ENCODE measurements at regions not wholly inside any gene's neighbourhood (a gene's known extent, or its start where the extent isn't known, plus 50 kb on each side); places are given as distances from the start of the nearest gene placed in this dataset.

GRCh38 chr7:130930681-130931080, 196.7 kb upstream of the KLF14 start:
- CTCF ChIA-PET, result interaction anchor here (0.6 to 1.0 kb wide), 2 partner anchors 34 to 49 kb away, joined by 3 to 4 read pairs; no protein-coding TSS in a partner anchor
- Mint-ChIP-seq H3K4me1 (ENCODE audit: low read depth, unreplicated experiment) (peaks cover 7% of the 10 kb centered on the region), H3K36me3 (ENCODE audit: insufficient read depth, unreplicated experiment) (peaks cover 5% of the 10 kb centered on the region), H3K27me3 (ENCODE audit: insufficient read depth, unreplicated experiment) (no peaks in the 10 kb centered on the region), H3K27ac (ENCODE audit: unreplicated experiment) (no peak overlapping the region), H3K4me3 (ENCODE audit: unreplicated experiment) (no peak overlapping the region), H3K9me3 (ENCODE audit: unreplicated experiment) (no peaks in the 10 kb centered on the region)
- no peak for DNase-seq
- intact Hi-C loops (cut with micrococcal nuclease; ENCODE audit: unreplicated experiment), result no loop called here
- Histone ChIP-seq H3K4me1 (peaks cover 4% of the 10 kb centered on the region; the same call in 1 of the 2 replicates), H3K9me3 (no peaks in the 10 kb centered on the region), H3K27me3 (replicated peaks; ENCODE audit: control insufficient read depth, insufficient read depth, low read length) (no peaks in the 10 kb centered on the region), H3K36me3 (ENCODE audit: control insufficient read depth, insufficient read depth, low read length) (no peaks in the 10 kb centered on the region), H3K4me3 (ENCODE audit: low read depth, low read length) (no peak overlapping the region)
- no peak for TF ChIP-seq CTCF (IDR thresholded peaks at IDR 0.05; ENCODE audit: insufficient read depth in 1 of 2, low read depth in 1 of 2, low read length in 1 of 2, severe bottlenecking in 1 of 2, unreplicated experiment in 1 of 2)
- POLR2A ChIA-PET, result interaction anchor here (0.7 kb wide), 1 partner anchor 29 kb away, joined by 5 read pairs; no protein-coding TSS in a partner anchor
- BruUV-seq (replicated peaks), result no TSS peak

GRCh38 chr7:130931423-130931822, 197.4 kb upstream of the KLF14 start:
- Mint-ChIP-seq H3K27ac (ENCODE audit: unreplicated experiment) (no peak overlapping the region), H3K4me1 (ENCODE audit: low read depth, unreplicated experiment) (peaks cover 7% of the 10 kb centered on the region), H3K36me3 (ENCODE audit: insufficient read depth, unreplicated experiment) (peaks cover 6% of the 10 kb centered on the region), H3K9me3 (ENCODE audit: unreplicated experiment) (no peaks in the 10 kb centered on the region), H3K4me3 (ENCODE audit: unreplicated experiment) (no peak overlapping the region), H3K27me3 (ENCODE audit: insufficient read depth, unreplicated experiment) (no peaks in the 10 kb centered on the region)
- Histone ChIP-seq H3K27me3 (replicated peaks; ENCODE audit: control insufficient read depth, insufficient read depth, low read length) (no peaks in the 10 kb centered on the region), H3K9me3 (no peaks in the 10 kb centered on the region), H3K36me3 (ENCODE audit: control insufficient read depth, insufficient read depth, low read length) (no peaks in the 10 kb centered on the region), H3K4me1 (no peaks in the 10 kb centered on the region), H3K4me3 (ENCODE audit: low read depth, low read length) (no peak overlapping the region)
- no peak for DNase-seq
- BruUV-seq (replicated peaks), result no TSS peak
- ChIA-PET POLR2A (no interaction called here), CTCF (interaction anchor here (0.6 kb wide), 1 partner anchor 22 kb away, joined by 5 read pairs; no protein-coding TSS in a partner anchor)
- intact Hi-C loops (cut with micrococcal nuclease; ENCODE audit: unreplicated experiment), result no loop called here
- no peak for TF ChIP-seq CTCF (IDR thresholded peaks at IDR 0.05; ENCODE audit: insufficient read depth in 1 of 2, low read depth in 1 of 2, low read length in 1 of 2, severe bottlenecking in 1 of 2, unreplicated experiment in 1 of 2)

- Mint-ChIP-seq H3K27ac (ENCODE audit: unreplicated experiment) (no peak overlapping the region), H3K27me3 (ENCODE audit: insufficient read depth, unreplicated experiment) (no peaks in the 10 kb centered on the region)
These were observed 198.1 kb upstream of the KLF14 start for GRCh38 chr7:130932088-130932487.

More at GRCh38 chr7:130932088-130932487, 198.1 kb upstream of the KLF14 start:
- Histone ChIP-seq H3K4me3 (ENCODE audit: low read depth, low read length) (no peak overlapping the region), H3K36me3 (ENCODE audit: control insufficient read depth, insufficient read depth, low read length) (no peaks in the 10 kb centered on the region), H3K4me1 (no peaks in the 10 kb centered on the region), H3K27me3 (replicated peaks; ENCODE audit: control insufficient read depth, insufficient read depth, low read length) (no peaks in the 10 kb centered on the region), H3K9me3 (no peaks in the 10 kb centered on the region)
- intact Hi-C loops (cut with micrococcal nuclease; ENCODE audit: unreplicated experiment), result no loop called here
- Mint-ChIP-seq H3K36me3 (ENCODE audit: insufficient read depth, unreplicated experiment) (peaks cover 6% of the 10 kb centered on the region), H3K9me3 (ENCODE audit: unreplicated experiment) (no peaks in the 10 kb centered on the region), H3K4me3 (ENCODE audit: unreplicated experiment) (no peak overlapping the region), H3K4me1 (ENCODE audit: low read depth, unreplicated experiment) (peaks cover 7% of the 10 kb centered on the region)
- DNase-seq, result no peak
- no TSS peak for BruUV-seq (replicated peaks)
- ChIA-PET POLR2A (no interaction called here), CTCF (interaction anchor here (0.6 to 1.5 kb wide), 3 partner anchors 23 to 50 kb away, joined by 3 to 5 read pairs (median 4); no protein-coding TSS in a partner anchor)
- TF ChIP-seq CTCF (IDR thresholded peaks at IDR 0.05; ENCODE audit: insufficient read depth in 1 of 2, low read depth in 1 of 2, low read length in 1 of 2, severe bottlenecking in 1 of 2, unreplicated experiment in 1 of 2), result no peak
